Body of pancreas (tissue), 4 donors: ENCODE measurements at regions not wholly inside any gene's neighbourhood (a gene's known extent, or its start where the extent isn't known, plus 50 kb on each side); places are given as distances from the start of the nearest gene placed in this dataset.

Experiments
- POLR2A ChIP-seq, 3 donors: fragments of 450-650 bp; IDR thresholded peaks; one replicate each; pipeline ENCODE4 v1.6.1; 2016; ENCODE audit warnings: antibody characterized with exemption in 3 of 3, mild to moderate bottlenecking in 2 of 3
- TF ChIP-seq, protein P1 (sequence below), 7 experiments: fragments of 450-650 bp in 4 of 7; fragments of 200-600 bp in 3 of 7; sonication (generic) in 3 of 7; IDR thresholded peaks; one replicate each; pipeline ENCODE4 v1.5.1; 2016 to 2019; ENCODE audit warnings: antibody characterized with exemption in 7 of 7

DNA sequence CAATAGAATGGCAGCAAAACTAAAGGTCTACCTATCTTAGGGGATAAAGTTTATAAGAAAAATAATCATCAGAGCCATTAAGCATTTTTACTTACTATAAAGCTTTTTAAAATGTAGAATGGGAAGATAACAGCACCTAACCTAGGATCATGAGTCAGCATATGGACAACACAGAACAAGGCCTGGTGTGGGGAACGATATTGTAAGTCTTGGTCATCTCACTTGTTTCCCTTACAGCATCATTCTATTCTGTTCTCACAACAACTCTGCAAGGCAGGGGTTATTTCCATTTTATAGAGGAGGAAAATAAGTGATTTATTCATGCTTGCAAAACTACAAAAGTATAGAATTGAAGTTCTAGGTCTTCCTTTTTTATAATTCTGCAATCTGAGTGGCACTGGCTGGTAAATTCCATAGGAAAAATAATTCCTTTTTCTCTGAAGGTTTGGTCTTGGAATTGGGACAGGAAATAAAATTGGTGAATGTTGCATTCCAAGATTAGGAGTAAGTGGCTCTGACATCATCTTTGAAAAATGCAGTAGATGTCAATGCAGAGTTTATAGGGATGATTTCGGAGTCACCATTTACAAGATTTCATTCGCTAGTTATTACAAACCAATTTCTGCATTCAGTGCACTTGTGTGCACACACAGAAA, 423.0 kb downstream of the DYNC2H1 start:
- TF ChIP-seq POLR2A (IDR thresholded peaks at IDR 0.05) = no peak
- TF ChIP-seq, protein P1, sequence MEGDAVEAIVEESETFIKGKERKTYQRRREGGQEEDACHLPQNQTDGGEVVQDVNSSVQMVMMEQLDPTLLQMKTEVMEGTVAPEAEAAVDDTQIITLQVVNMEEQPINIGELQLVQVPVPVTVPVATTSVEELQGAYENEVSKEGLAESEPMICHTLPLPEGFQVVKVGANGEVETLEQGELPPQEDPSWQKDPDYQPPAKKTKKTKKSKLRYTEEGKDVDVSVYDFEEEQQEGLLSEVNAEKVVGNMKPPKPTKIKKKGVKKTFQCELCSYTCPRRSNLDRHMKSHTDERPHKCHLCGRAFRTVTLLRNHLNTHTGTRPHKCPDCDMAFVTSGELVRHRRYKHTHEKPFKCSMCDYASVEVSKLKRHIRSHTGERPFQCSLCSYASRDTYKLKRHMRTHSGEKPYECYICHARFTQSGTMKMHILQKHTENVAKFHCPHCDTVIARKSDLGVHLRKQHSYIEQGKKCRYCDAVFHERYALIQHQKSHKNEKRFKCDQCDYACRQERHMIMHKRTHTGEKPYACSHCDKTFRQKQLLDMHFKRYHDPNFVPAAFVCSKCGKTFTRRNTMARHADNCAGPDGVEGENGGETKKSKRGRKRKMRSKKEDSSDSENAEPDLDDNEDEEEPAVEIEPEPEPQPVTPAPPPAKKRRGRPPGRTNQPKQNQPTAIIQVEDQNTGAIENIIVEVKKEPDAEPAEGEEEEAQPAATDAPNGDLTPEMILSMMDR (IDR thresholded peaks at IDR 0.05) = no peak
